Common myeloid progenitor, CD34-positive (primary cell): ENCODE measurements at regions not wholly inside any gene's neighbourhood (a gene's known extent, or its start where the extent isn't known, plus 50 kb on each side); places are given as distances from the start of the nearest gene placed in this dataset.
A peak's percentile ranks its signal among the peaks of the same experiment; 100 is the strongest.

Source experiments
- CTCF ChIA-PET: fragments of 350-600 bp; sonication (Branson Sonifier 250); formaldehyde crosslinking; loops from one replicate; lab custom pipeline; 2021; ENCODE audit warnings: antibody characterized with exemption; lab: Charles Lee
- POLR2A ChIA-PET: fragments of 350-600 bp; sonication (Branson Sonifier 250); formaldehyde crosslinking; loops from one replicate; lab custom pipeline; 2021; ENCODE audit warnings: antibody characterized with exemption; lab: Charles Lee
- DNase-seq, 3 donors: peaks; one replicate each; pipeline versions ENCODE4 v3.0.0 to v3.0.0-alpha.2; 2013
- H3K27ac ChIP-seq, 2 experiments: 1 replicate in 1 of 2; 2 replicates in 1 of 2; pipeline ENCODE4 v1.7.0; 2013; ENCODE audit warnings: inconsistent platforms in 2 of 2, low read length in 2 of 2, mild to moderate bottlenecking in 2 of 2, low read depth in 1 of 2, moderate library complexity in 1 of 2; ENCODE audit not compliant: severe bottlenecking in 2 of 2, insufficient read depth in 1 of 2, poor library complexity in 1 of 2
- H3K27me3 ChIP-seq, 5 experiments: replicated peaks in 2 of 5; 1 replicate in 3 of 5; 2 replicates in 2 of 5; pipeline versions ENCODE4 v1.6.1 to v1.7.0; 2013; ENCODE audit warnings: low read length in 4 of 5, mild to moderate bottlenecking in 2 of 5, moderate library complexity in 2 of 5, inconsistent platforms in 1 of 5; ENCODE audit not compliant: insufficient read depth in 5 of 5, control insufficient read depth in 4 of 5
- H3K36me3 ChIP-seq, 4 experiments: 1 replicate in 2 of 4; 2 replicates in 2 of 4; pipeline versions ENCODE4 v1.6.1 to v1.7.0; 2013; ENCODE audit warnings: low read length in 3 of 4, control low read depth in 1 of 4, mild to moderate bottlenecking in 1 of 4; ENCODE audit not compliant: control insufficient read depth in 4 of 4, insufficient read depth in 4 of 4
- H3K4me1 ChIP-seq, 4 experiments: 1 replicate in 3 of 4; 2 replicates in 1 of 4; pipeline versions ENCODE4 v1.6.1 to v1.7.1; 2013; ENCODE audit warnings: low read length in 3 of 4, mild to moderate bottlenecking in 3 of 4, control low read depth in 1 of 4, inconsistent platforms in 1 of 4, moderate library complexity in 1 of 4; ENCODE audit not compliant: control insufficient read depth in 4 of 4, insufficient read depth in 4 of 4; ENCODE audit errors: control extremely low read depth in 1 of 4
- H3K4me3 ChIP-seq, 7 experiments: 1 replicate in 4 of 7; 2 replicates in 3 of 7; pipeline versions ENCODE4 v1.5.1 to v1.7.0; 2013; ENCODE audit warnings: mild to moderate bottlenecking in 7 of 7, low read length in 6 of 7, moderate library complexity in 6 of 7, inconsistent platforms in 2 of 7, low read depth in 2 of 7, control low read depth in 1 of 7; ENCODE audit not compliant: insufficient read depth in 4 of 7, control insufficient read depth in 1 of 7; ENCODE audit errors: extremely low read depth in 1 of 7
- H3K9me3 ChIP-seq, 5 experiments: 1 replicate in 4 of 5; 2 replicates in 1 of 5; pipeline versions ENCODE4 v1.6.1 to v1.7.1; 2013; ENCODE audit warnings: low read length in 4 of 5, mild to moderate bottlenecking in 2 of 5, inconsistent platforms in 1 of 5, low read depth in 1 of 5, moderate library complexity in 1 of 5; ENCODE audit not compliant: control insufficient read depth in 4 of 5, insufficient read depth in 2 of 5; ENCODE audit errors: control extremely low read depth in 1 of 5
- WGBS: methylation state at CpG from one replicate; pipeline ENCODE4 v1.1.5; 2013; ENCODE audit not compliant: insufficient coverage; 5-methylcytosine and 5-hydroxymethylcytosine counted together

GRCh38 chr10:33120275-33120674, 162.2 kb upstream of the ITGB1 start:
- no peaks in the 10 kb centered on the region for H3K9me3 ChIP-seq
- no peaks in the 10 kb centered on the region for H3K4me1 ChIP-seq
- ChIA-PET POLR2A (no interaction called here), CTCF (interaction anchor here (1.3 kb wide), 1 partner anchor 9 kb away, joined by 5 read pairs; no protein-coding TSS in a partner anchor)
- no peaks in the 10 kb centered on the region for H3K27me3 ChIP-seq
- DNase-seq, result no peak
- H3K27ac ChIP-seq, result no peak overlapping the region
- 94% methylated on average over 3 of the region's 3 CpGs for WGBS
- no peak overlapping the region for H3K4me3 ChIP-seq
- H3K36me3 ChIP-seq, result no peaks in the 10 kb centered on the region

GRCh38 chr10:33117816-33118215, 159.8 kb upstream of the ITGB1 start:
- Histone ChIP-seq H3K4me1 (no peaks in the 10 kb centered on the region), H3K4me3 (no peak overlapping the region), H3K27ac (no peak overlapping the region), H3K27me3 (peaks cover 0 to 3% (median 0%) of the 10 kb centered on the region in 5 experiments), H3K9me3 (no peaks in the 10 kb centered on the region), H3K36me3 (no peaks in the 10 kb centered on the region)
- no peak for DNase-seq
- ChIA-PET CTCF (no interaction called here), POLR2A (no interaction called here)
- 94% methylated on average over 6 of the region's 6 CpGs for WGBS

DNA sequence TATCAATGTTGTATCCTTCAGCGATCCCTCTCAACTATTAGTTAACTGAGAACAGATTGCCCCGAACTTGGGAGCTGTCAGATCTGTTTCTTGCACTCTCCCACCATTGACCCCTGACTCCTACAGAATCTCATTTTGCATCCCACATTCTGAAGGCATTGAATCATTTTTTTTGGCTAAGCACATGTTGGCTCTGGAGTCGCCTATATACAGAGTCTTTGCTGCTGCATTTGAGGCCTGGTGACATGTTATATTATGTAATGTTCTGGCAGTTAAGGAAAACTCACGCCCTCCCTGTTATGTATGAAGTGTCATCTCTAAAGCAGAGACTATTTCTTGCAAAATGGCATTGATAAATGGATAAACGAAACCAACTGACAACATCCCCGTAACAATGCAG, 159.2 kb upstream of the ITGB1 start:
- no peaks in the 10 kb centered on the region for H3K4me1 ChIP-seq
- H3K27ac ChIP-seq, result no peak overlapping the region

DNA sequence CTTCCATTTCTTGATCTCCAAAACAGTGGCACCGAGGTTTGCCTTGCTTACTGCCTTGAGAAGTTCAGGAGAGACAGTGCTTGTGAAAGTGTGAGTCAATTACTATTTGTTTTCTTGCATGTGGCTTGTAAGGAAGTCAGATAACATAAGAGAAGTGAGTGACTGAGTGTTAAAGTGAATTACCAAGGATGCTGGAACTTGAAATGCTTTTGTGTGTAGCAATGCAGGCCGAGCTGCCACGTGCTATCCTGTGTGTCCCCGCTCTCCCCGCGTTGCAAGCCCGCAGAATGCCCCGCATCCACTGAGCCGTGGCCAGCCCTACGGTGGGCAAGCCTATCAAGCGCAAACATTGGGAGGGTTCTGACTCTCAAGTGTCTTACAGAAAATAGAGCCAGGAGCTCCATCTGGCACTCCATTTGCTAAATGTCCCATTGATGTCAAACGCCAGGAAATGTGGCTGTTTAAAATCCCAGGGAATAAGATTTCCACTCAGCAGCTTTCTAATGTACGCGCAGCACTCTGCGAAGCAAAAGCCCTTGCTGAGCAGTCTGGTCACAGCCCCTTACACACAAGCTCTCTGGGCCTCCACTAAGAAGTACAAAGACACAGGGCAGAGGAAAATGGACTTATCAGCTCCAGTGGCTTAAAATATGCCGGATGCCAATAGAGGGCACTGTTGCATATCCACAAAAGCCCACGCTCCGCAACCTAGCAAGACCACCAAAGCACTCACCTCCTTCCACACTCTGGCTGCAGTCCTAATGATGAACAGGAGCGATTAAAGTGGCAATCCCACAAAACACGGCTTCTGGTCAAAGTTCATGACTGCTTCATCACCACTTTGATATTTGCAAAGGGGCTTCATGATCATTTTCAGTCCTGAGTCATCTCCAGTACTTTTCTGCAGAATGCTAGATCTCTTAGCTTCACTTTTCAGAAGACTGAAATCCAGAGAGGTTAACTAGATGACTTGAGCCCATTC, 158.0 kb upstream of the ITGB1 start:
- ChIA-PET CTCF (interaction anchor here (0.9 to 3.3 kb wide), 8 partner anchors 10 to 1523 kb away, joined by 3 to 12 read pairs (median 4); no protein-coding TSS in a partner anchor), POLR2A (no interaction called here)
- no peaks in the 10 kb centered on the region for H3K36me3 ChIP-seq
- H3K9me3 ChIP-seq, result no peaks in the 10 kb centered on the region
- WGBS, result 88% methylated on average over 20 of the region's 20 CpGs
- H3K4me1 ChIP-seq, result no peaks in the 10 kb centered on the region
- H3K4me3 ChIP-seq, result no peak overlapping the region
- H3K27ac ChIP-seq, result no peak overlapping the region
- DNase-seq, result peak in 2 of 3 donors; percentile 48
- peaks cover 0 to 5% (median 0%) of the 10 kb centered on the region in 5 experiments for H3K27me3 ChIP-seq

More for the DNA sequence above, 159.2 kb upstream of the ITGB1 start:
- POLR2A ChIA-PET, result no interaction called here
- CTCF ChIA-PET, result interaction anchor here (1.5 to 3.3 kb wide), 3 partner anchors 9 to 38 kb away, joined by 6 to 12 read pairs (median 11); no protein-coding TSS in a partner anchor
- H3K4me3 ChIP-seq, result no peak overlapping the region
- peaks cover 0 to 4% (median 0%) of the 10 kb centered on the region in 5 experiments for H3K27me3 ChIP-seq
- no peaks in the 10 kb centered on the region for H3K36me3 ChIP-seq
- H3K9me3 ChIP-seq, result no peaks in the 10 kb centered on the region
- WGBS, result 100% methylated on average over 2 of the region's 6 CpGs
- DNase-seq, result no peak

- ChIA-PET CTCF (interaction anchor here (3.3 kb wide), 1 partner anchor 12 kb away, joined by 12 read pairs; no protein-coding TSS in a partner anchor), POLR2A (no interaction called here)
- no peaks in the 10 kb centered on the region for H3K9me3 ChIP-seq
- H3K4me3 ChIP-seq, result no peak overlapping the region
- no peaks in the 10 kb centered on the region for H3K36me3 ChIP-seq
- DNase-seq, result no peak
- WGBS, result 45% methylated on average over 3 of the region's 5 CpGs
- no peak overlapping the region for H3K27ac ChIP-seq
- H3K4me1 ChIP-seq, result no peaks in the 10 kb centered on the region
- H3K27me3 ChIP-seq, result peaks cover 0 to 5% (median 0%) of the 10 kb centered on the region in 5 experiments
Measured at GRCh38 chr10:33114451-33114952, 156.5 kb upstream of the ITGB1 start.

DNA sequence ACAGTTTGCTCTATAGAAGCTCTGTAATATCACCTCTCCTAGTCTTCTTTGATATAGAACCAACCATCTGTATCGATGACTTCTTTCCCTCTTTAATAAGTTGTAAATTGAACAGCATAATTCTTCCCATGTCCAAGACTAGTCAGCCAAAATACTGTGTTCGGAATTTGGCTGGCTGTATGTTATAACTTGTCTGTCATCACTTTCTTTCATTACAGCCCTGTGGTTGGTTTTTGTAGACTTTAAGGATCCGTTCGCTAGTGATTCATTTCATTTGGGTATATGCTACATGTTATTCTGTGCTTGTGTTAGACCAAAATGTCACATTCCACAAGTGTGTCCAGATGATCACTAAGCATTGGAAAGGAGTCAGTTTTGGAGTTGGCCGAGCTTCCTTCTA, 155.4 kb upstream of the ITGB1 start:
- Histone ChIP-seq H3K36me3 (no peaks in the 10 kb centered on the region), H3K4me1 (no peaks in the 10 kb centered on the region), H3K27me3 (peaks cover 0 to 5% (median 0%) of the 10 kb centered on the region in 5 experiments), H3K27ac (no peak overlapping the region), H3K4me3 (no peak overlapping the region), H3K9me3 (no peaks in the 10 kb centered on the region)
- CTCF ChIA-PET, result no interaction called here
- POLR2A ChIA-PET, result no interaction called here
- WGBS, result 83% methylated on average over 1 of the region's 5 CpGs
- no peak for DNase-seq
